ENCODE measurements at regions not wholly inside any gene's neighbourhood (a gene's known extent, or its start where the extent isn't known, plus 50 kb on each side); places are given as distances from the start of the nearest gene placed in this dataset.
"Not testable (repeated sequence)": the region's sequence is repeated elsewhere in the genome, so short reads cannot be mapped to it uniquely, and the experiment has no call there.

GRCh38 chr3:34508732-34509131, 710.3 kb downstream of the PDCD6IP start:
- no peak overlapping the region for H3K4me3 ChIP-seq
- H3K4me1 ChIP-seq: no peaks in the 10 kb centered on the region
- H3K27ac ChIP-seq: no peak overlapping the region
- TF ChIP-seq CTCF (IDR thresholded peaks at IDR 0.05): no peak
- H3K27me3 ChIP-seq: no peaks in the 10 kb centered on the region
- H3K9me3 ChIP-seq: no peaks in the 10 kb centered on the region
- DNase-seq (no peak), ATAC-seq (no peak)
- intact Hi-C loops (cut with DNase I): no loop called here
- H3K36me3 ChIP-seq: no peaks in the 10 kb centered on the region

GRCh38 chr3:34511891-34512290, 713.5 kb downstream of the PDCD6IP start:
- no peak for ATAC-seq
- no peak for DNase-seq
- no peak overlapping the region for H3K27ac ChIP-seq
- no peak for TF ChIP-seq CTCF (IDR thresholded peaks at IDR 0.05)
- no peaks in the 10 kb centered on the region for H3K36me3 ChIP-seq
- intact Hi-C loops (cut with DNase I): no loop called here
- H3K4me3 ChIP-seq: no peak overlapping the region
- H3K27me3 ChIP-seq: no peaks in the 10 kb centered on the region
- no peaks in the 10 kb centered on the region for H3K9me3 ChIP-seq
- no peaks in the 10 kb centered on the region for H3K4me1 ChIP-seq

GRCh38 chr3:34519008-34519407, 720.6 kb downstream of the PDCD6IP start:
- not testable (repeated sequence) for ATAC-seq

GRCh38 chr3:34531156-34531555, 732.7 kb downstream of the PDCD6IP start:
- intact Hi-C loops (cut with DNase I): no loop called here
- no peaks in the 10 kb centered on the region for H3K36me3 ChIP-seq
- H3K4me3 ChIP-seq: no peak overlapping the region
- ATAC-seq (no peak), DNase-seq (no peak)
- H3K27me3 ChIP-seq: no peaks in the 10 kb centered on the region
- no peak overlapping the region for H3K27ac ChIP-seq
- H3K4me1 ChIP-seq: no peaks in the 10 kb centered on the region
- no peak for TF ChIP-seq CTCF (IDR thresholded peaks at IDR 0.05)
- H3K9me3 ChIP-seq: no peaks in the 10 kb centered on the region

More at GRCh38 chr3:34519008-34519407, 720.6 kb downstream of the PDCD6IP start:
- H3K4me3 ChIP-seq; DNase-seq; H3K36me3 ChIP-seq; H3K4me1 ChIP-seq; H3K27ac ChIP-seq; intact Hi-C loops (cut with DNase I); H3K27me3 ChIP-seq: not testable (repeated sequence)
- H3K9me3 ChIP-seq: peaks cover 0 to 21% of the 10 kb centered on the region in 2 donors

- no peak for ATAC-seq
- intact Hi-C loops (cut with DNase I): no loop called here
- no peaks in the 10 kb centered on the region for H3K27me3 ChIP-seq
Measured at GRCh38 chr3:34533451-34533850, 735.0 kb downstream of the PDCD6IP start.

More at GRCh38 chr3:34533451-34533850, 735.0 kb downstream of the PDCD6IP start:
- no peaks in the 10 kb centered on the region for H3K36me3 ChIP-seq
- no peak for DNase-seq
- no peaks in the 10 kb centered on the region for H3K9me3 ChIP-seq
- TF ChIP-seq CTCF (IDR thresholded peaks at IDR 0.05): no peak
- no peak overlapping the region for H3K27ac ChIP-seq
- no peak overlapping the region for H3K4me3 ChIP-seq
- H3K4me1 ChIP-seq: no peaks in the 10 kb centered on the region

Data from left lung (tissue), 4 donors.